SH-SY5Y (cell line): ENCODE measurements at regions not wholly inside any gene's neighbourhood (a gene's known extent, or its start where the extent isn't known, plus 50 kb on each side); places are given as distances from the start of the nearest gene placed in this dataset.

Source experiments
- GATA2 ChIP-seq: IDR thresholded peaks from 2 replicates; pipeline ENCODE4 v1.6.1; 2011; ENCODE audit warnings: mild to moderate bottlenecking, low read depth, low read length
- GATA3 ChIP-seq: IDR thresholded peaks from 2 replicates; pipeline ENCODE4 v1.6.1; 2011; ENCODE audit warnings: low read depth, mild to moderate bottlenecking, low read length, moderate library complexity

GRCh38 chr1:88175631-88176226 is 508.3 kb upstream of the PKN2 start:
- no peak for TF ChIP-seq GATA3
- TF ChIP-seq GATA2 = no peak
